Heart left ventricle (tissue), 16 donors: ENCODE measurements at regions not wholly inside any gene's neighbourhood (a gene's known extent, or its start where the extent isn't known, plus 50 kb on each side); places are given as distances from the start of the nearest gene placed in this dataset.
"Not testable (repeated sequence)": the region's sequence is repeated elsewhere in the genome, so short reads cannot be mapped to it uniquely, and the experiment has no call there.

Experiments used
- ATAC-seq, 4 donors: fragments of 200-7000 bp; cut with Tn5 transposase; one replicate each; pipeline ENCODE4 v1.9.1; 2020 to 2022; ENCODE audit warnings: moderate library complexity in 4 of 4, mild to moderate bottlenecking in 3 of 4, moderate number of reproducible peaks in 1 of 4
- DNase-seq, 5 donors: peaks; one replicate each; pipeline ENCODE4 v3.0.0-alpha.2; 2020
- H3K27ac ChIP-seq, 12 donors: fragments of 200-600 bp; sonication (generic) in 4 of 12; one replicate each; pipeline versions ENCODE4 v1.5.0 to v1.8.0; 2016 to 2022; ENCODE audit warnings: mild to moderate bottlenecking in 2 of 12
- H3K27me3 ChIP-seq, 9 donors: fragments of 200-600 bp; sonication (generic) in 2 of 9; one replicate each; pipeline versions ENCODE4 v1.5.1 to v1.8.0; 2016 to 2022; ENCODE audit warnings: mild to moderate bottlenecking in 3 of 9
- H3K36me3 ChIP-seq, 9 donors: fragments of 200-600 bp; sonication (generic) in 2 of 9; one replicate each; pipeline versions ENCODE4 v1.5.0 to v1.8.0; 2018 to 2022; ENCODE audit warnings: mild to moderate bottlenecking in 2 of 9
- H3K4me1 ChIP-seq, 12 donors: fragments of 200-600 bp; sonication (generic) in 4 of 12; one replicate each; pipeline versions ENCODE4 v1.5.0 to v1.8.0; 2016 to 2022; ENCODE audit warnings: mild to moderate bottlenecking in 3 of 12
- H3K4me3 ChIP-seq, 12 donors: fragments of 200-600 bp; sonication (generic) in 4 of 12; one replicate each; pipeline versions ENCODE4 v1.5.0 to v1.8.0; 2017 to 2022; ENCODE audit warnings: mild to moderate bottlenecking in 9 of 12, moderate library complexity in 4 of 12
- H3K9me3 ChIP-seq, 12 donors: fragments of 200-600 bp; sonication (generic) in 4 of 12; one replicate each; pipeline versions ENCODE4 v1.5.0 to v1.8.0; 2016 to 2022; ENCODE audit warnings: mild to moderate bottlenecking in 1 of 12
- POLR2A ChIP-seq, 2 donors: fragments of 450-650 bp; IDR thresholded peaks; one replicate each; pipeline ENCODE4 v1.6.1; 2017; ENCODE audit warnings: antibody characterized with exemption in 2 of 2, mild to moderate bottlenecking in 2 of 2, moderate library complexity in 2 of 2
- WGBS, 4 donors: extraction: QIAGEN DNeasy Blood & Tissue Kit in 2 of 4; methylation state at CpG; one replicate each; pipeline versions ENCODE4 v1.1.5 to v1.1.7; 2013 to 2018; 5-methylcytosine and 5-hydroxymethylcytosine counted together
- intact Hi-C, 10 donors: fragments of 100-400 bp; cut with DNase I; formaldehyde crosslinking; loops; one replicate each; pipeline versions ENCODE4 v1.11.1 to v1.14.2; 2022
- TF ChIP-seq, protein P1 (sequence below), 12 donors: fragments of 200-600 bp; sonication (generic) in 4 of 12; IDR thresholded peaks; one replicate each; pipeline versions ENCODE4 v1.5.0 to v1.8.0; 2018 to 2022; ENCODE audit warnings: antibody characterized with exemption in 12 of 12, mild to moderate bottlenecking in 5 of 12
- donor health status: ischemic (EF 13 %, LVEDD 7.1; RV severe dilation, severe dysfunction).
- donor health status: healthy with polysubstance abuse.
- donor health status: DM: no; HTN: yes; CAD: no.
- donor health status: DM: no; HTN: no; CAD: no.
- donor health status: ischemic (EF 25% LVEDD 6.9; RV normal size, moderate dysfunction).
- donor health status: ischemic (EF 25% LVEDD 5.7; RV mildly dilated, moderate dysfunction).
- donor health status: healthy.
- donor health status: DM: yes; HTN: yes; CAD: no.
- donor health status: ischemic (EF 35%, LVEDD 5.7; RV mildly dilated, moderate dysfunction).
- donor health status: nonischemic (EF 11% LVEDD 7.7; RV severe dilation, severe dysfunction).
- donor health status: DM: yes; HTN: yes; CAD: no.
- donor health status: PGD.
- donor health status: ischemic (EF 29% LVEDD 5.4; RV normal size, mild dysfunction).
- donor health status: nonischemic (EF 23%, LVEDD 6.1; RV moderate dilation, normal function).

DNA sequence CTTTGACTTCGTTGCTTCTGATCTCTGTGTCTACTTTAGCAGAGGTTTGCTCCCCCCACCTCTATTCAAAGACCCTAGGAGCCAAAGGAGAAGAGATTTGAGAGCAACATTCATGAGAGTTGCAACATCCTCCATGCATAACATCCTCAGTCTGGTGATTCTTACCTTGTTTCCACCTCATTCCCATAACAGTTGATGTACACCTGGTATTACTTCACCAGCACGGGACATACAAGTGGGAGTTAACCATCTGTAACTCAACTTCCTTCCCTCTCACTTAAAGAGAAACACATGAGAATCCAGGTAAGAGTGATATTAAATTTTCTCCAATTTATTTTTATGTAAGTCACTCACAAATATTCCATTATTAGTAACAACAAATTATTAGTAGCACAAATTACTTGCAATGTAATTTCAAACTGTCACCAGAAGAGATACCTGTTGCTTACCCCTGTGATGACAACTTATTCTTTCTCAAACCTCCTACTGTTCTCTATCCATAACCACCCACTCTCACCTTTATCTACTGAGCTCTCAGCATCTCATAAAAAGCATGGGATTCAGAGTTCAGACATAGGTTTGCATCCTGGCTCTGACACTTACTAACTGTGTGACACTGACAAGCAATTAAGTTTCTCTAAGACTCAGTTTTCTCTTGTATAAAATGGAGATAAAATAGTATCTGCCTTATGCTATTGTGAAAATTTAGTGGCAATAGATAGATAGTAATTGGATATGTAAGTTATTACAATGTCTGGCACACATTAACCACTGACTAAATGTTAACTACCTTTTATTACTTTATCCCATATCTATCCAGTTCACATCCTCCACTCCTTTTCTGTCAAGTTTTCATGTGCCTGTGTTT, 184.6 kb upstream of the SRD5A2 start:
- H3K4me3 ChIP-seq, result no peak overlapping the region
- 51 to 55% (median 53%) methylated on average over 2 of the region's 2 CpGs for WGBS, 4 donors
- H3K27me3 ChIP-seq, result no peaks in the 10 kb centered on the region
- H3K4me1 ChIP-seq, result no peaks in the 10 kb centered on the region
- H3K27ac ChIP-seq, result no peak overlapping the region
- peaks cover 0 to 9% (median 0%) of the 10 kb centered on the region in 12 donors for H3K9me3 ChIP-seq
- TF ChIP-seq POLR2A (IDR thresholded peaks at IDR 0.05), result no peak
- TF ChIP-seq, protein P1, sequence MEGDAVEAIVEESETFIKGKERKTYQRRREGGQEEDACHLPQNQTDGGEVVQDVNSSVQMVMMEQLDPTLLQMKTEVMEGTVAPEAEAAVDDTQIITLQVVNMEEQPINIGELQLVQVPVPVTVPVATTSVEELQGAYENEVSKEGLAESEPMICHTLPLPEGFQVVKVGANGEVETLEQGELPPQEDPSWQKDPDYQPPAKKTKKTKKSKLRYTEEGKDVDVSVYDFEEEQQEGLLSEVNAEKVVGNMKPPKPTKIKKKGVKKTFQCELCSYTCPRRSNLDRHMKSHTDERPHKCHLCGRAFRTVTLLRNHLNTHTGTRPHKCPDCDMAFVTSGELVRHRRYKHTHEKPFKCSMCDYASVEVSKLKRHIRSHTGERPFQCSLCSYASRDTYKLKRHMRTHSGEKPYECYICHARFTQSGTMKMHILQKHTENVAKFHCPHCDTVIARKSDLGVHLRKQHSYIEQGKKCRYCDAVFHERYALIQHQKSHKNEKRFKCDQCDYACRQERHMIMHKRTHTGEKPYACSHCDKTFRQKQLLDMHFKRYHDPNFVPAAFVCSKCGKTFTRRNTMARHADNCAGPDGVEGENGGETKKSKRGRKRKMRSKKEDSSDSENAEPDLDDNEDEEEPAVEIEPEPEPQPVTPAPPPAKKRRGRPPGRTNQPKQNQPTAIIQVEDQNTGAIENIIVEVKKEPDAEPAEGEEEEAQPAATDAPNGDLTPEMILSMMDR (IDR thresholded peaks at IDR 0.05), result no peak
- intact Hi-C loops, result no loop called here
- ATAC-seq, result no peak
- no peak for DNase-seq
- no peaks in the 10 kb centered on the region for H3K36me3 ChIP-seq

DNA sequence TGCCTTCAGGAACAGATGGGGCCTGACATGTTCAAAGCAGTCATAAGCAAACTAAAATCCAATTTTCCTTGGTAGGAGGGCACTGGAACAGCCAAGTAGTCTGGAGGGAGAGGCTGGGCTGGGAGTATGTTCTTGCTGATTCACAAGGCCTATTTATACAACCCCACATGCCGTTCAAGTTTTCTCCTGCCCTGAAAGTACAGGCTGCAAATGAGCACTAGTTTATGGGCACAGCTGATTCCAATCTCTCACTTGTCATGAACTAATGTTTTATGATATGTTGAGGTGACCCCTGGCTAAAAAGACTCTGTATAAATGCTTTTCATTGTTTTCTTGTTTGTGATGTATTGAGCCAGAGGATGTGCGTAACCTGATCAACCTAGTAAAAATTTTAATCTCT, 183.4 kb upstream of the SRD5A2 start:
- Histone ChIP-seq H3K27me3 (no peaks in the 10 kb centered on the region), H3K4me1 (no peaks in the 10 kb centered on the region), H3K9me3 (peaks cover 0 to 18% (median 0%) of the 10 kb centered on the region in 12 donors), H3K27ac (no peak overlapping the region), H3K36me3 (no peaks in the 10 kb centered on the region), H3K4me3 (no peak overlapping the region)
- ATAC-seq, result no peak
- WGBS, 4 donors, result 73 to 87% (median 80%) methylated on average over 2 of the region's 2 CpGs
- no peak for DNase-seq
- TF ChIP-seq, protein P1 (IDR thresholded peaks at IDR 0.05), result no peak
- TF ChIP-seq POLR2A (IDR thresholded peaks at IDR 0.05), result no peak
- intact Hi-C loops, result no loop called here

DNA sequence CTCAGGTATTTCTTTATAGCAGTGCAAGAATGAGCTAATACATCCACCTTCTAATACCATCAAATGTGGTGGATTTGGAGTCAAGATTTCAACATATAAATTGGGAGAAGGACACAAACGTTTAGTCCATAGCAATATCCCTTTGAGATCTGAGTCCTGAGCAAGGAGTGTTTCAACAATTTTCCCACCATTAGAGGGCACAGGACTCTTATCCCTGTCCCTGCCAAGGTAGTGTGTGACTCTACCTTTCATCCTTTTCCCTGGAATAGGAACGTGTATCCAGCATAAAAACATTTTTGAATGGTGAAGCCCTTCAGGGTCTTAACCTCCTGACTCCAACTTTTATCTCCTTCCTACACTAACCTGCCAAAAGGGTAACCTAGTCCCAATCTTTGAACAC, 181.3 kb upstream of the SRD5A2 start:
- Histone ChIP-seq H3K4me1 (no peaks in the 10 kb centered on the region), H3K36me3 (no peaks in the 10 kb centered on the region), H3K27me3 (no peaks in the 10 kb centered on the region), H3K9me3 (peaks cover 0 to 18% (median 0%) of the 10 kb centered on the region in 12 donors), H3K27ac (no peak overlapping the region), H3K4me3 (no peak overlapping the region)
- ATAC-seq (no peak), DNase-seq (no peak)
- 38 to 57% (median 46%) methylated on average over 2 of the region's 2 CpGs for WGBS, 4 donors
- intact Hi-C loops, result no loop called here
- TF ChIP-seq, protein P1 (IDR thresholded peaks at IDR 0.05), result no peak
- TF ChIP-seq POLR2A (IDR thresholded peaks at IDR 0.05), result no peak

DNA sequence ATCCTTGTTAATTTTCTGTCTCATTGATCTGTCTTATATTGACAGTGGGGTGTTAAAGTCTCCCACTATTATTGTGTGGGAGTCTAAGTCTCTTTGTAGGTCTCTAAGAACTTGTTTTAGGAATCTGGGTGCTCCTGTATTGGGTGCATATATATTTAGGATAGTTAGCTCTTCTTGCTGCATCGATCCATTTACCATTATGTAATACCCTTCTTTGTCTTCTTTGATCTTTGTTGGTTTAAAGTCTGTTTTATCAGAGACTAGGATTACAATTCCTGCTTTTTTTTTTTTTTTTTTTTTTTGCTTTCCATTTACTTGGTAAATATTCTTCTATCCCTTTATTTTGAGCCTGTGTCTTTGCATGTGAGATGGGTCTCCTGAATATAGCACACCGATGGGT, 176.6 kb upstream of the SRD5A2 start:
- DNase-seq, ATAC-seq, H3K36me3 ChIP-seq, H3K4me1 ChIP-seq, H3K27ac ChIP-seq, H3K27me3 ChIP-seq, intact Hi-C loops, H3K4me3 ChIP-seq: not testable (repeated sequence)
- 82 to 90% (median 90%) methylated on average over 2 of the region's 2 CpGs for WGBS, 4 donors
- H3K9me3 ChIP-seq, result peaks cover 0 to 33% (median 2%) of the 10 kb centered on the region in 12 donors

DNA sequence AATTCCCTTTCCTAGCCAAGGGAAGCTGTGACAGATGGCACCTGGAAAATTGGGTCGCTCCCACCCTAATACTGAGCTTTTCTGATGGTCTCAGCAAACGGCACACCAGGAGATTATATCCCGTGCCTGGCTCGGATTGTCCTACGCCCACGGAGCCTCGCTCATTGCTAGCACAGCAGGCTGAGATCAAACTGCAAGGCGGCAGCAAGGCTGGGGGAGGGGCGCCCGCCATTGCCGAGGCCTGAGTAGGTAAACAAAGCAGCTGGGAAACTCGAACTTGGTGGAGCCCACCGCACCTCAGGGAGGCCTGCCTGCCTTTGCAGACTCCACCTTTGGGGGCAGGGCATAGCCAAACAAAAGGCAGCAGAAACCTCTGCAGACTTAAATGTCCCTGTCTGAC, 168.0 kb upstream of the SRD5A2 start:
- DNase-seq, H3K4me3 ChIP-seq, intact Hi-C loops, ATAC-seq, H3K27ac ChIP-seq, H3K27me3 ChIP-seq, H3K4me1 ChIP-seq, H3K36me3 ChIP-seq: not testable (repeated sequence)
- H3K9me3 ChIP-seq, result peaks cover 0 to 27% (median 5%) of the 10 kb centered on the region in 12 donors
- WGBS, 4 donors, result 83 to 90% (median 87%) methylated on average over 13 of the region's 13 CpGs
